VCaP (cell line): ENCODE measurements at regions not wholly inside any gene's neighbourhood (a gene's known extent, or its start where the extent isn't known, plus 50 kb on each side); places are given as distances from the start of the nearest gene placed in this dataset.

Experiments used
- H3K27ac ChIP-seq: fragments of 450-650 bp; 2 replicates; pipeline ENCODE4 v1.5.1; 2017
- TF ChIP-seq, protein P1 (sequence below): fragments of 450-650 bp; conservative IDR thresholded peaks from 2 replicates; pipeline ENCODE4 v1.5.1; 2017; ENCODE audit warnings: mild to moderate bottlenecking, moderate library complexity

GRCh38 chr18:26700728-26701127 lies 152.4 kb upstream of the KCTD1 start:
- no peak overlapping the region for H3K27ac ChIP-seq

GRCh38 chr18:26700201-26700600 lies 151.8 kb upstream of the KCTD1 start:
- TF ChIP-seq, protein P1, sequence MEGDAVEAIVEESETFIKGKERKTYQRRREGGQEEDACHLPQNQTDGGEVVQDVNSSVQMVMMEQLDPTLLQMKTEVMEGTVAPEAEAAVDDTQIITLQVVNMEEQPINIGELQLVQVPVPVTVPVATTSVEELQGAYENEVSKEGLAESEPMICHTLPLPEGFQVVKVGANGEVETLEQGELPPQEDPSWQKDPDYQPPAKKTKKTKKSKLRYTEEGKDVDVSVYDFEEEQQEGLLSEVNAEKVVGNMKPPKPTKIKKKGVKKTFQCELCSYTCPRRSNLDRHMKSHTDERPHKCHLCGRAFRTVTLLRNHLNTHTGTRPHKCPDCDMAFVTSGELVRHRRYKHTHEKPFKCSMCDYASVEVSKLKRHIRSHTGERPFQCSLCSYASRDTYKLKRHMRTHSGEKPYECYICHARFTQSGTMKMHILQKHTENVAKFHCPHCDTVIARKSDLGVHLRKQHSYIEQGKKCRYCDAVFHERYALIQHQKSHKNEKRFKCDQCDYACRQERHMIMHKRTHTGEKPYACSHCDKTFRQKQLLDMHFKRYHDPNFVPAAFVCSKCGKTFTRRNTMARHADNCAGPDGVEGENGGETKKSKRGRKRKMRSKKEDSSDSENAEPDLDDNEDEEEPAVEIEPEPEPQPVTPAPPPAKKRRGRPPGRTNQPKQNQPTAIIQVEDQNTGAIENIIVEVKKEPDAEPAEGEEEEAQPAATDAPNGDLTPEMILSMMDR: no peak
- no peak overlapping the region for H3K27ac ChIP-seq

More at GRCh38 chr18:26700728-26701127, 152.4 kb upstream of the KCTD1 start:
- TF ChIP-seq, protein P1: no peak

DNA sequence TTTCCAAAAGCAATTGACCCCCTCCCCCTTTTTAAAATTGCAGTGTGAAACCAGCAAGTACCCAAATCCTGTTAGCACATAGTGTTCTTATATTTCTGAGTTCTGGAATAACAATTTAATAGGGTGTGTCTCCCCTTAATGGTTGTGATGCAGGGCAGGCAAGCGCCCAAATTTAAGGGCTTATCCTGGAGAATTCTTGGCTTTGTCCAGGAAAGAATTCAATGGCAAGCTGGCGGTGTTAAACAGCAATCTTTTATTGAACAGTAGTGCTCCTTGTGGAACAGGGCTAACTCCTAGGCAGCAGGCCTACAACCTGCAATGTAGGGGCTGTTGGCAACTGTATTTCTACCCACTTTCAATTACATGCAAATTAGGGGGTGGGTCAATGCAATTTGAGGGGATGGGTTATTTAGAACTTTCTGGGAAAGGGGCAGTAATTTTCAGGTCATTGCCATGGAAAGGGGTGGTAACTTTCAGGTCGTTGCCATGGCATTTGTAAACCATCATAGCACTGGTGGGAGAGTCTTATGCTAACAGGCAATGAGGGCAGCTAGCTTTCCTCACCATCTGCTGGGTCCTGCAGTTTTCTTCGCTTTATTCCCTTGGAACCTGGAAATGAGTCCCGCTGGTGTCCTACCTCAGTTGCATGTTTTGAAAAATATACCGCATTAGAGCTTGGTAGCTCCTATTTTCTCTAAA lies 149.0 kb upstream of the KCTD1 start:
- TF ChIP-seq, protein P1: no peak
- peak overlapping the region; percentile 36 for H3K27ac ChIP-seq

DNA sequence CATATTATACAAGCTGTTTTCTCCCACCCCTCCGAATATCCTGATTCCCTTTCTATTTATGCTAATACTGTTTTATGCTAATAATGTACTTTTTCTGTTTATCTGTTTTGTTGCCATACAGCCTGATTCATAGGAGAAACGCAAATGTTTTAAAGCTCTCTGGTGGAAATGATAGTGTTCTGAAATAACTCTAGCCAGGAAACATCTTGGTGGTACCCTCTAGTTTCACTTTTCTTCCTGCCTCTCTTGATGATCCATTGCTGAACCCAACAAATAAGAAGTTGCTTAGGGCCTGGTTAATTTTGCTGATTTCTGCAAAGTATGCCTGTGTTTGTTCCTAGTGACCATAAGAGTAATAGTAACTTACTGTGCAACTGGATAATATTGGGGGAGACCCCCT lies 148.4 kb upstream of the KCTD1 start:
- TF ChIP-seq, protein P1: no peak
- H3K27ac ChIP-seq: peak overlapping the region; percentile 36

GRCh38 chr18:26696308-26696707 lies 148.0 kb upstream of the KCTD1 start:
- H3K27ac ChIP-seq: peak overlapping the region; percentile 36
- TF ChIP-seq, protein P1: no peak

DNA sequence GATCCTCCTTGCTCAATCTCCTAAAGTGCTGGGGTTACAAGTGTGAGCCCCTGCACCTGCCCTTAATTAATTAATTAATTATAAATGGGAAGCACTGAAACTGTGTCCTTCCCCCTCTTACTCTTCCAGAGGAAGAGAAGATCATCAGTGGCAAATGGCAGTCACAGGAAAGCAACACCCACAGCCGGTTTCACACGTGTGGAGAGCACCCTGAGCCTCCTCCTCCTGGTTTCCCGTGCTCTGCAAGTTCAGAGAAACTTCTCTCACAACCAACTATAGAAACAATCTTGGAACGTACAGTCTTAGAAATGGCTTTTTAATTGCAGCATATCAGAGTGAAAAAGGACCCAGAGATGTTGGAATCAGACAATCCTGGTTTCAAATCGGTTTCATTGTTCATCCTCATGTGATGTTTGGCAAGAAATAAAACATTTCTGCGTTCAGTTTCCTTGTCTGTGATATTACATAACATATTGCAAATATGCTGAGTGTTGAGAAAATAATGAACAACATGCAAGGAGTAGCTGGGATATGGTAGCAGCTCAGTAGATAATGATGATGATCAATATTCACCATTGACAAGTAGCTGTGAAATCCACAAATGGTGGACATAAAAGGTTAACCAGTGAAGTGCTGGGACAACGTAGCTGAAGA lies 141.0 kb upstream of the KCTD1 start:
- TF ChIP-seq, protein P1: no peak
- no peak overlapping the region for H3K27ac ChIP-seq

DNA sequence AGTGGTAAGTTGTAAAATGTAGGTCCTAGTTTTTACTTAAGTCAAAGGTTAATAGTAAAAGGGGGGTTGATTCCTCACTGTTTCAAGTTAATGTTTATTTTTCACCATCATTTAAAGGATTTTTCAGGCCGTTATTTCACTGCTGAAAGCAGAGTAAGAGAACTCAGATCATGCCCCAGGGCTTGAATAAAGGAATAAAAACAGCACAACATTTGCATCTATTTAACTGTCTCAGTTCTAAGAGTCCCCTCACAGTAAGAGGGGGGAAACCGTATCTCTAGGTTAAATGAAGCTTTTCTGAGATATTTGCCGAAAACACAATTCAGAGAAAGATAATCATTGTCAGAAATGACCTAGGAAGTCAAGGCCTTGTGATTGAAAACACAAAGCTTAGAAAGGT lies 138.2 kb upstream of the KCTD1 start:
- H3K27ac ChIP-seq: peak overlapping the region; percentile 46
- TF ChIP-seq, protein P1: no peak
